MM.1S (cell line): ENCODE measurements at regions not wholly inside any gene's neighbourhood (a gene's known extent, or its start where the extent isn't known, plus 50 kb on each side); places are given as distances from the start of the nearest gene placed in this dataset.

ENCODE experiments used
- CTCF ChIP-seq: fragments of 300-600 bp; sonication (generic); IDR thresholded peaks from 2 replicates; pipeline ENCODE4 v1.5.1; 2016; ENCODE audit warnings: antibody characterized with exemption, low read length, mixed read lengths
- EZH2 ChIP-seq: fragments of 300-600 bp; sonication (generic); optimal IDR thresholded peaks from 2 replicates; pipeline ENCODE3; 2017; ENCODE audit warnings: low read depth, mild to moderate bottlenecking, antibody characterized with exemption, low read length, mixed read lengths
- EZH2phosphoT487 ChIP-seq: fragments of 300-600 bp; sonication (generic); IDR thresholded peaks from 2 replicates; pipeline ENCODE4 v1.6.1; 2018; ENCODE audit warnings: antibody characterized with exemption, low read length

- TF ChIP-seq EZH2 (no peak), CTCF (no peak), EZH2phosphoT487 (no peak)
These were observed 295.6 kb downstream of the ZEB1 start for GRCh38 chr10:31614611-31615010.
